DND-41 (cell line): ENCODE measurements at regions not wholly inside any gene's neighbourhood (a gene's known extent, or its start where the extent isn't known, plus 50 kb on each side); places are given as distances from the start of the nearest gene placed in this dataset.

Source experiments
- ATAC-seq: fragments of 200-7000 bp; cut with Tn5 transposase; 3 replicates; pipeline ENCODE4 v1.9.1; 2021; ENCODE audit warnings: low read depth; ENCODE audit not compliant: insufficient read depth
- DNase-seq: peaks from one replicate; pipeline ENCODE4 v3.0.0-alpha.2; 2020
- H2AFZ ChIP-seq: 2 replicates; pipeline ENCODE4 v1.6.0; 2012; ENCODE audit warnings: low read depth, low read length
- H3K27ac ChIP-seq: 2 replicates; pipeline ENCODE4 v1.5.1; 2012; ENCODE audit warnings: low read length, inconsistent platforms
- H3K27me3 ChIP-seq: fragments of 200-600 bp; sonication (generic); 2 replicates; pipeline ENCODE4 v1.6.0; 2012; ENCODE audit warnings: low read length, mild to moderate bottlenecking, inconsistent platforms; ENCODE audit not compliant: insufficient read depth, poor library complexity
- H3K36me3 ChIP-seq: 2 replicates; pipeline ENCODE4 v1.5.1; 2012; ENCODE audit warnings: low read length, inconsistent platforms; ENCODE audit not compliant: insufficient read depth
- H3K4me1 ChIP-seq: 2 replicates; pipeline ENCODE4 v1.5.1; 2012; ENCODE audit warnings: mild to moderate bottlenecking, low read length; ENCODE audit not compliant: insufficient read depth
- H3K4me2 ChIP-seq: 2 replicates; pipeline ENCODE4 v1.6.0; 2012; ENCODE audit warnings: mild to moderate bottlenecking, moderate library complexity, low read length, inconsistent platforms; ENCODE audit not compliant: insufficient read depth
- H3K4me3 ChIP-seq, 2 experiments: fragments of 200-600 bp in 1 of 2; shearing (Covaris generic) in 1 of 2; 2 replicates each; pipeline ENCODE4 v1.5.1; 2012 to 2016; ENCODE audit warnings: inconsistent platforms in 2 of 2, low read length in 2 of 2, mild to moderate bottlenecking in 2 of 2, low read depth in 1 of 2, moderate library complexity in 1 of 2
- H3K79me2 ChIP-seq: 2 replicates; pipeline ENCODE4 v1.6.0; 2012; ENCODE audit warnings: low read length, inconsistent platforms; ENCODE audit not compliant: insufficient read depth
- H3K9ac ChIP-seq: 2 replicates; pipeline ENCODE4 v1.6.0; 2012; ENCODE audit warnings: low read depth, mild to moderate bottlenecking, inconsistent platforms, low read length, moderate library complexity
- H3K9me3 ChIP-seq: 2 replicates; pipeline ENCODE4 v1.5.1; 2012; ENCODE audit warnings: low read length, moderate library complexity, mild to moderate bottlenecking, inconsistent platforms; ENCODE audit not compliant: insufficient read depth, severe bottlenecking
- H4K20me1 ChIP-seq: 2 replicates; pipeline ENCODE4 v1.6.0; 2012; ENCODE audit warnings: low read length; ENCODE audit not compliant: insufficient read depth
- EZH2 ChIP-seq: IDR thresholded peaks from 3 replicates; pipeline ENCODE4 v1.6.1; 2012; ENCODE audit warnings: borderline replicate concordance, low read depth, mild to moderate bottlenecking, moderate library complexity, low read length, inconsistent platforms; ENCODE audit not compliant: severe bottlenecking
- TF ChIP-seq, protein P1 (sequence below): IDR thresholded peaks from 2 replicates; pipeline ENCODE4 v1.5.1; 2012; ENCODE audit warnings: borderline replicate concordance, low read length, moderate library complexity, mild to moderate bottlenecking; ENCODE audit not compliant: poor library complexity, severe bottlenecking; ENCODE audit errors: extremely low read depth

DNA sequence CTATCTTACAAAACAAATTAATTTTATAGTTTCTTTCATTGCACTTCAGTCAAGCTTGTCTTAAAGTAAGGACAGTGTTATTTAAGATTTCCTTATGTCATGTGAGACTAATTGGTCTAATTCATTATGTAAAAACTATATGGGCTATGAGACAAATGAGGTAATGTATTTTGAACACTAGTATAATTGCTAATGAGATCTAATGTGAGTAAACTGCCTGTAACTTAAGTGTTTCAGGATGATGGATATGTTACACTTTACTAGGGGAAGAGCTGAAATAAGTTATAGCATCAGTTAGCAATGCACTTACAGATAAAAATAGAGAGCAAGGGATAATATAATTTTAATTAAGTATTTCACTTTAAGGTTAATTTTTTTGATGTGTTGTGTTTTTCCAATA, 386.3 kb upstream of the MAP3K7 start:
- no peak overlapping the region for H2AFZ ChIP-seq
- no peaks in the 10 kb centered on the region for H3K4me1 ChIP-seq
- no peaks in the 10 kb centered on the region for H3K27me3 ChIP-seq
- TF ChIP-seq, protein P1, sequence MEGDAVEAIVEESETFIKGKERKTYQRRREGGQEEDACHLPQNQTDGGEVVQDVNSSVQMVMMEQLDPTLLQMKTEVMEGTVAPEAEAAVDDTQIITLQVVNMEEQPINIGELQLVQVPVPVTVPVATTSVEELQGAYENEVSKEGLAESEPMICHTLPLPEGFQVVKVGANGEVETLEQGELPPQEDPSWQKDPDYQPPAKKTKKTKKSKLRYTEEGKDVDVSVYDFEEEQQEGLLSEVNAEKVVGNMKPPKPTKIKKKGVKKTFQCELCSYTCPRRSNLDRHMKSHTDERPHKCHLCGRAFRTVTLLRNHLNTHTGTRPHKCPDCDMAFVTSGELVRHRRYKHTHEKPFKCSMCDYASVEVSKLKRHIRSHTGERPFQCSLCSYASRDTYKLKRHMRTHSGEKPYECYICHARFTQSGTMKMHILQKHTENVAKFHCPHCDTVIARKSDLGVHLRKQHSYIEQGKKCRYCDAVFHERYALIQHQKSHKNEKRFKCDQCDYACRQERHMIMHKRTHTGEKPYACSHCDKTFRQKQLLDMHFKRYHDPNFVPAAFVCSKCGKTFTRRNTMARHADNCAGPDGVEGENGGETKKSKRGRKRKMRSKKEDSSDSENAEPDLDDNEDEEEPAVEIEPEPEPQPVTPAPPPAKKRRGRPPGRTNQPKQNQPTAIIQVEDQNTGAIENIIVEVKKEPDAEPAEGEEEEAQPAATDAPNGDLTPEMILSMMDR, result no peak
- TF ChIP-seq EZH2, result no peak
- no peak for ATAC-seq
- no peaks in the 10 kb centered on the region for H3K9me3 ChIP-seq
- no peaks in the 10 kb centered on the region for H3K79me2 ChIP-seq
- no peaks in the 10 kb centered on the region for H4K20me1 ChIP-seq
- no peak for DNase-seq
- H3K36me3 ChIP-seq, result no peaks in the 10 kb centered on the region
- no peak overlapping the region for H3K4me2 ChIP-seq
- no peak overlapping the region for H3K4me3 ChIP-seq
- no peak overlapping the region for H3K9ac ChIP-seq
- no peak overlapping the region for H3K27ac ChIP-seq

DNA sequence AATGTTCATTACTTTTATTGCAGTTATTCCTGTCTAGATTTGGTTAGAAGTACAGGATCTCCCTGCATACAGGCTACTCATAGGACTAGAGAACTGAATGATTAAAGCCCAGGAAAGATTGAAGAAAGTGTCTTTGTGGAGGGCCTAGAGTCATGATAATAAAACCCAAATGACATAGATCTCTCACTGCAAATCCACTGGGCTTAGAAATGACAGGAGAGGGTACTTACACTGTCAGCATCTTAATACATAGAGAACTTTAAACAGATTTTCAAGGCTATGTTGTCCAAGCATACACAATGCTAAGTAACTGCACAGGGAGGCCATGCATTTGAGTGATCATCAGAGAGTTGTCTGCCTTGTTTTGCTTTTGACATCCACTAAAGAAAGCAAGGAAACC, 383.8 kb upstream of the MAP3K7 start:
- Histone ChIP-seq H3K36me3 (no peaks in the 10 kb centered on the region), H3K4me2 (no peak overlapping the region), H2AFZ (no peak overlapping the region), H3K4me3 (no peak overlapping the region), H3K27ac (no peak overlapping the region), H3K4me1 (no peaks in the 10 kb centered on the region), H3K27me3 (peaks cover 2% of the 10 kb centered on the region), H3K9me3 (no peaks in the 10 kb centered on the region), H4K20me1 (no peaks in the 10 kb centered on the region), H3K9ac (no peak overlapping the region), H3K79me2 (no peaks in the 10 kb centered on the region)
- DNase-seq (no peak), ATAC-seq (no peak)
- no peak for TF ChIP-seq EZH2
- TF ChIP-seq, protein P1, result no peak

DNA sequence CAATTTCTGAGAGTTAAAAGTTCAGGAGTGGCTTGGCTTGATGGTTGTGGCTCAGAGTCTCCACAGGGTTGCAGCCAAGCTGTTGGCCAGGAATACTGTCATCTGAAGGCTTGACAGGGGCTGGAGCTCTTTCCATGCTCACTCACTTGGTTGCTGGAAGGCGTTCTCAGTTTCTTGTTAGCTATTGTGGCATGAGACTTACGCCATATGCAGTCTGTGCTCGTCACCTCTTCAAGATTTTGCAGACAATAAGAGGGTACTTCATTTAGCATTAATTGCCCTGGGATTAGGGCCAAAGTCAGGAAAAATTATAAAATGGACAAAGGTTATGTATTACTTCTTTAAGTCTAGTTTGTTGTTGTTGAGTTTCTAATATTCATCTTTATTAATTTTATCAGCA, 380.6 kb upstream of the MAP3K7 start:
- Histone ChIP-seq H4K20me1 (no peaks in the 10 kb centered on the region), H3K9me3 (no peaks in the 10 kb centered on the region), H3K4me1 (no peaks in the 10 kb centered on the region), H3K27me3 (peaks cover 2% of the 10 kb centered on the region), H3K4me3 (no peak overlapping the region), H3K4me2 (no peak overlapping the region), H3K79me2 (no peaks in the 10 kb centered on the region), H2AFZ (no peak overlapping the region), H3K36me3 (no peaks in the 10 kb centered on the region), H3K9ac (no peak overlapping the region), H3K27ac (no peak overlapping the region)
- TF ChIP-seq, protein P1, result no peak
- TF ChIP-seq EZH2, result no peak
- ATAC-seq (no peak), DNase-seq (no peak)

DNA sequence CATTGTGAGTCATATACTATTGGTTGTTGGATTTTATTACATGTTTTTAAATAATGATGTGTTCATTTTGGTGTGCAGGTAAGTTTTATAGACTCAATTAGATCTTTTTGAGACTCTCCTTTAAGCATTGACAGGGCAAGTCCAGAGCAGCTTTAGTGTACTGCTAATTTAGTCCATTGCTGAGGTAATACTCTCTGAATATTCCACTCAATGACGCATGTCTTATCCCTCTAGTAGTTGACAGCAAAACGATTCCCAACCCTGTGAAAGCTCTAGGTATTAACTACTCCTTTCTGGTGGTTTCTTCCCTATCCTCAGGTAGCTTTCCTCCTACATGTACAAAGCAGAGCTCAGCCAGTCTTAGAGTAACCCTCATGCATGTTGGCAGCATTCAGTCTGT, 373.5 kb upstream of the MAP3K7 start:
- Histone ChIP-seq H3K36me3 (no peaks in the 10 kb centered on the region), H3K4me1 (no peaks in the 10 kb centered on the region)

More for the DNA sequence above, 373.5 kb upstream of the MAP3K7 start:
- no peak for TF ChIP-seq EZH2
- Histone ChIP-seq H3K9ac (no peak overlapping the region), H3K27ac (no peak overlapping the region), H2AFZ (no peak overlapping the region), H3K79me2 (no peaks in the 10 kb centered on the region), H3K27me3 (no peaks in the 10 kb centered on the region), H3K4me2 (no peak overlapping the region), H3K4me3 (no peak overlapping the region), H4K20me1 (no peaks in the 10 kb centered on the region), H3K9me3 (no peaks in the 10 kb centered on the region)
- DNase-seq, result no peak
- no peak for ATAC-seq
